ENCODE measurements at regions not wholly inside any gene's neighbourhood (a gene's known extent, or its start where the extent isn't known, plus 50 kb on each side); places are given as distances from the start of the nearest gene placed in this dataset.
"Not testable (repeated sequence)": the region's sequence is repeated elsewhere in the genome, so short reads cannot be mapped to it uniquely, and the experiment has no call there.

DNA sequence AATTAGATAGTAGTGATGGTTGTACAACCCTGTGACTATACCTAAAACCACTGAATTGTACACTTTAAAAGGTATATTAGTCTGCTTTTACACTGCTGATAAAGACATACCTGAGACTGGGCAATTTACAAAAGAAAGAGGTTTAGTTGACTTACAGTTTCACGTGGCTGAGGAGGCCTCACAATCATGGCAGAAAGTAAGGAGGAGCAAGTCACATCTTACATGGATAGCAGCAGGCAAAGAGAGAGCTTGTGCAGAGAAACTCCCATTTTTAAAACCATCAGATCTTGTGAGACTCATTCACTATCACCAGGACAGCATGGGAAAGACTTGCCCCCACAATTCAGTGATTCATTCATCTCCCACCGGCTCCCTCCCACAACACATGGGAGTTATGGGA, 379.9 kb downstream of the RRAGC start:
- TF ChIP-seq, protein P1, sequence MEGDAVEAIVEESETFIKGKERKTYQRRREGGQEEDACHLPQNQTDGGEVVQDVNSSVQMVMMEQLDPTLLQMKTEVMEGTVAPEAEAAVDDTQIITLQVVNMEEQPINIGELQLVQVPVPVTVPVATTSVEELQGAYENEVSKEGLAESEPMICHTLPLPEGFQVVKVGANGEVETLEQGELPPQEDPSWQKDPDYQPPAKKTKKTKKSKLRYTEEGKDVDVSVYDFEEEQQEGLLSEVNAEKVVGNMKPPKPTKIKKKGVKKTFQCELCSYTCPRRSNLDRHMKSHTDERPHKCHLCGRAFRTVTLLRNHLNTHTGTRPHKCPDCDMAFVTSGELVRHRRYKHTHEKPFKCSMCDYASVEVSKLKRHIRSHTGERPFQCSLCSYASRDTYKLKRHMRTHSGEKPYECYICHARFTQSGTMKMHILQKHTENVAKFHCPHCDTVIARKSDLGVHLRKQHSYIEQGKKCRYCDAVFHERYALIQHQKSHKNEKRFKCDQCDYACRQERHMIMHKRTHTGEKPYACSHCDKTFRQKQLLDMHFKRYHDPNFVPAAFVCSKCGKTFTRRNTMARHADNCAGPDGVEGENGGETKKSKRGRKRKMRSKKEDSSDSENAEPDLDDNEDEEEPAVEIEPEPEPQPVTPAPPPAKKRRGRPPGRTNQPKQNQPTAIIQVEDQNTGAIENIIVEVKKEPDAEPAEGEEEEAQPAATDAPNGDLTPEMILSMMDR (IDR thresholded peaks at IDR 0.05; ENCODE audit: low read depth, low read length, missing input control), result not testable (repeated sequence)
- TF ChIP-seq GABPA (IDR thresholded peaks at IDR 0.05 in 1 of 2, conservative IDR thresholded peaks at IDR 0.05 in 1 of 2); NR2F2 (IDR thresholded peaks at IDR 0.05); TAF1 (conservative IDR thresholded peaks at IDR 0.05); RAD21 (IDR thresholded peaks at IDR 0.05); REST (IDR thresholded peaks at IDR 0.05); JUND (IDR thresholded peaks at IDR 0.05); EGR1 (IDR thresholded peaks at IDR 0.05; ENCODE audit: low read depth in 2 of 2); ATF3 (IDR thresholded peaks at IDR 0.05); YY1 (IDR thresholded peaks at IDR 0.05): not testable (repeated sequence)
- TF ChIP-seq, protein P2, sequence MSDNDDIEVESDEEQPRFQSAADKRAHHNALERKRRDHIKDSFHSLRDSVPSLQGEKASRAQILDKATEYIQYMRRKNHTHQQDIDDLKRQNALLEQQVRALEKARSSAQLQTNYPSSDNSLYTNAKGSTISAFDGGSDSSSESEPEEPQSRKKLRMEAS (IDR thresholded peaks at IDR 0.05), result not testable (repeated sequence)
- TF ChIP-seq, protein P3, sequence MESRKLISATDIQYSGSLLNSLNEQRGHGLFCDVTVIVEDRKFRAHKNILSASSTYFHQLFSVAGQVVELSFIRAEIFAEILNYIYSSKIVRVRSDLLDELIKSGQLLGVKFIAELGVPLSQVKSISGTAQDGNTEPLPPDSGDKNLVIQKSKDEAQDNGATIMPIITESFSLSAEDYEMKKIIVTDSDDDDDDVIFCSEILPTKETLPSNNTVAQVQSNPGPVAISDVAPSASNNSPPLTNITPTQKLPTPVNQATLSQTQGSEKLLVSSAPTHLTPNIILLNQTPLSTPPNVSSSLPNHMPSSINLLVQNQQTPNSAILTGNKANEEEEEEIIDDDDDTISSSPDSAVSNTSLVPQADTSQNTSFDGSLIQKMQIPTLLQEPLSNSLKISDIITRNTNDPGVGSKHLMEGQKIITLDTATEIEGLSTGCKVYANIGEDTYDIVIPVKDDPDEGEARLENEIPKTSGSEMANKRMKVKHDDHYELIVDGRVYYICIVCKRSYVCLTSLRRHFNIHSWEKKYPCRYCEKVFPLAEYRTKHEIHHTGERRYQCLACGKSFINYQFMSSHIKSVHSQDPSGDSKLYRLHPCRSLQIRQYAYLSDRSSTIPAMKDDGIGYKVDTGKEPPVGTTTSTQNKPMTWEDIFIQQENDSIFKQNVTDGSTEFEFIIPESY (IDR thresholded peaks at IDR 0.05), result not testable (repeated sequence)

Measured in liver (tissue), 3 donors.